Effector memory CD8-positive, alpha-beta T cell (primary cell): ENCODE measurements at regions not wholly inside any gene's neighbourhood (a gene's known extent, or its start where the extent isn't known, plus 50 kb on each side); places are given as distances from the start of the nearest gene placed in this dataset.

Source experiments
- ATAC-seq: fragments of 150-1000 bp; cut with Tn5 transposase; replicated peaks from 2 replicates; pipeline ENCODE4 v1.10.0; 2021; ENCODE audit warnings: mild to moderate bottlenecking, moderate library complexity
- DNase-seq, 3 experiments: peaks; one replicate each; pipeline ENCODE4 v3.0.0; 2021
- H3K27ac Mint-ChIP-seq, 2 donors: one replicate each; pipeline ENCODE4 v1.8.0; 2022; ENCODE audit warnings: mild to moderate bottlenecking in 2 of 2, mixed read lengths in 2 of 2, moderate library complexity in 2 of 2
- H3K27me3 Mint-ChIP-seq, 2 donors: one replicate each; pipeline ENCODE4 v1.8.0; 2022; ENCODE audit warnings: mixed read lengths in 2 of 2
- H3K36me3 Mint-ChIP-seq: one replicate; pipeline ENCODE4 v1.8.0; 2022; ENCODE audit warnings: mild to moderate bottlenecking, moderate library complexity, mixed read lengths; ENCODE audit not compliant: insufficient read depth
- H3K4me1 Mint-ChIP-seq, 2 donors: one replicate each; pipeline ENCODE4 v1.8.0; 2022; ENCODE audit warnings: low read depth in 2 of 2, mixed read lengths in 2 of 2
- H3K4me3 Mint-ChIP-seq, 2 donors: one replicate each; pipeline ENCODE4 v1.8.0; 2022; ENCODE audit warnings: mild to moderate bottlenecking in 2 of 2, mixed read lengths in 2 of 2, moderate library complexity in 2 of 2
- H3K9me3 Mint-ChIP-seq, 2 donors: one replicate each; pipeline ENCODE4 v1.8.0; 2022; ENCODE audit warnings: mixed read lengths in 2 of 2

GRCh38 chr20:57934007-57934805, 224.4 kb upstream of the PMEPA1 start:
- no peaks in the 10 kb centered on the region for H3K36me3 Mint-ChIP-seq
- no peak overlapping the region for H3K4me3 Mint-ChIP-seq
- ATAC-seq = no peak
- no peak overlapping the region for H3K27ac Mint-ChIP-seq
- peaks cover 0 to 3% of the 10 kb centered on the region in 2 donors for H3K4me1 Mint-ChIP-seq
- no peak for DNase-seq
- peaks cover 45 to 54% of the 10 kb centered on the region in 2 donors for H3K27me3 Mint-ChIP-seq
- H3K9me3 Mint-ChIP-seq = peaks cover 0 to 5% of the 10 kb centered on the region in 2 donors

GRCh38 chr20:57932227-57932864, 222.5 kb upstream of the PMEPA1 start:
- H3K27ac Mint-ChIP-seq = no peak overlapping the region
- peaks cover 42 to 47% of the 10 kb centered on the region in 2 donors for H3K27me3 Mint-ChIP-seq
- H3K9me3 Mint-ChIP-seq = peaks cover 3 to 10% of the 10 kb centered on the region in 2 donors
- ATAC-seq = no peak
- H3K36me3 Mint-ChIP-seq = no peaks in the 10 kb centered on the region
- H3K4me3 Mint-ChIP-seq = no peak overlapping the region
- no peak for DNase-seq
- H3K4me1 Mint-ChIP-seq = no peaks in the 10 kb centered on the region

GRCh38 chr20:57930351-57930750, 220.5 kb upstream of the PMEPA1 start:
- H3K27me3 Mint-ChIP-seq = peaks cover 29 to 42% of the 10 kb centered on the region in 2 donors
- no peaks in the 10 kb centered on the region for H3K4me1 Mint-ChIP-seq
- DNase-seq = no peak
- no peak overlapping the region for H3K27ac Mint-ChIP-seq
- no peak for ATAC-seq
- peaks cover 2% of the 10 kb centered on the region for H3K36me3 Mint-ChIP-seq
- H3K4me3 Mint-ChIP-seq = no peak overlapping the region
- H3K9me3 Mint-ChIP-seq = peaks cover 7 to 14% of the 10 kb centered on the region in 2 donors

DNA sequence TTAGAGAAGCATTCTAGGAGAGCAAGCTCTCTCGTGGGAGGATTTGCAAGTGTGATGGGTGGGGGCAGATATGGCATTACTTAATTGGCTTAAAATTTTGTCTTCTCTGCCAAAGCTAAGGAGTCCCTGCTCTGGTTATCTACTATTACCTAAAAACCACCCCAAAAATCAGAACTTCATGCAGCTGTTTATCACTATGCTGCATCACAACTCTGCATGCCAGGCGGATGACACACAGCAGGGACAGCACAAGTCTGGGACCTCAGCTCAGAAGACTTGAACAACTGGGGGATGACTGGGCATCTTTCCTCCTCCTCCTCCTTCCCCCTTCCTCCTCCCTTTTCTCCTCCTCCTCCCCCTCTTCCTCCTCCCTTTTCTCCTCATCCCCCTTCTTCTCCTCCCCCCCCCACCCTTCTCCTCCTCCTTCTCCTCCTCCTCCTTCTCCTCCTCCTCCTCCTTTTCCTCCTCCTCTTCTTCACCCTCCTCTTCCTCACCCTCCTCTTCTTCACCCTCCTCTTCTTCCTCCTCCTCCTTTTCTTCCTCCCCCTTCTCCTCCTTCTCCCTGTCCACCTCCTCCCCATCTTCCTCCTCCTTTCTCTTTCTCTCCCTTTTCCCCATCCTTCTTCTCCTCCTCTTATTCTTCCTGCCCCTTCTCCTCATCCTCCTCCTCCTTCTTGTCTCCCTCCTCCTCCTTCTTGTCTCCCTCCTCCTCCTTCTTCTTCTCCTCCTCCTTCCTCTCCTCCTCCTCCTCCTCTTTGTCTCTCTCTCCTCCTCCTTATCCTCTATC, 218.6 kb upstream of the PMEPA1 start:
- ATAC-seq = no peak
- no peak for DNase-seq
- Mint-ChIP-seq H3K27me3 (peaks cover 15 to 43% of the 10 kb centered on the region in 2 donors), H3K4me1 (no peaks in the 10 kb centered on the region), H3K4me3 (no peak overlapping the region), H3K36me3 (peaks cover 2% of the 10 kb centered on the region), H3K9me3 (peaks cover 7 to 16% of the 10 kb centered on the region in 2 donors), H3K27ac (no peak overlapping the region)

DNA sequence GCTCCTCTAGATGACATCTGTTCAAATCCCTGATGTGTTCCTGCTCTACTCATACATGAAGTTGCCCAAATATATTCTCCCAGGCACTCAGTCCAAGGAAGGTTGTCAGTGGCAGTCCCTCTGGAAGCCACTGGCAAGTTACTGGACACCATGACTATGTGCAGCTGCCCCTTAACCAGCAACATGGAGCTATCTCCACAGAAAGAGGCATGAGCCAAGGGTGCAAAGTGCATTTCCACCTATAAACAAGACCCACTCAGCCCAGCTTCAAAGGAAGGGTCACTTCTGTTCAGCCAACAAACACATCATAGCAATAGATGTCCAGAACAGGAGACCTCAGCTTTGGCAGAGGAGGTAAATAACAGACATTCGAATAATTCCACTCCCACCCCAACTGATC, 217.6 kb upstream of the PMEPA1 start:
- DNase-seq (no peak), ATAC-seq (no peak)
- H3K4me3 Mint-ChIP-seq = no peak overlapping the region
- no peaks in the 10 kb centered on the region for H3K4me1 Mint-ChIP-seq
- peaks cover 15 to 47% of the 10 kb centered on the region in 2 donors for H3K27me3 Mint-ChIP-seq
- H3K9me3 Mint-ChIP-seq = peaks cover 7 to 16% of the 10 kb centered on the region in 2 donors
- H3K36me3 Mint-ChIP-seq = peaks cover 2% of the 10 kb centered on the region
- no peak overlapping the region for H3K27ac Mint-ChIP-seq

GRCh38 chr20:57922706-57923105, 212.9 kb upstream of the PMEPA1 start:
- no peaks in the 10 kb centered on the region for H3K4me1 Mint-ChIP-seq
- H3K27me3 Mint-ChIP-seq = peaks cover 9 to 50% of the 10 kb centered on the region in 2 donors
- no peak overlapping the region for H3K4me3 Mint-ChIP-seq
- H3K27ac Mint-ChIP-seq = no peak overlapping the region
- DNase-seq (no peak), ATAC-seq (no peak)
- H3K36me3 Mint-ChIP-seq = peaks cover 2% of the 10 kb centered on the region
- peaks cover 4 to 6% of the 10 kb centered on the region in 2 donors for H3K9me3 Mint-ChIP-seq

DNA sequence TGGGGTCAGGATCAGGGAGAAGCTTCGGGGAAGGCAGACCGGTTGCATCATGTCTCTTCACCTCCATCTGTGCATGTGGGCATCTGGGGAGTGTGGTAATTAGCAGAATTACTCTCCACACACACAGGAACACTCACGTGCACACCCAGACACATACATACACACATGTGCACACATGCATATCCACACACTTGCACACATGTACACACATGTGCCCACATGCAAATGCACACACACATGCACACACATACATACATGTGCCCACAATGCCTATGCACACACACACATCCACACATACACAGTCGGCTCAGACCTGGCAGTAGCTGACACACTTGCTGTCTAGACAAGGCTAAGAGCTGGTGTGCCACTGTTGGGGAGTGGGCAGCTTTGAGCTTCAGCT, 212.3 kb upstream of the PMEPA1 start:
- Mint-ChIP-seq H3K9me3 (peaks cover 4 to 6% of the 10 kb centered on the region in 2 donors), H3K4me1 (no peaks in the 10 kb centered on the region), H3K36me3 (peaks cover 2% of the 10 kb centered on the region), H3K27ac (no peak overlapping the region), H3K4me3 (no peak overlapping the region), H3K27me3 (peaks cover 15 to 45% of the 10 kb centered on the region in 2 donors)
- DNase-seq (no peak), ATAC-seq (no peak)

GRCh38 chr20:57921676-57922075, 211.9 kb upstream of the PMEPA1 start:
- no peak for ATAC-seq
- Mint-ChIP-seq H3K27me3 (peaks cover 15 to 40% of the 10 kb centered on the region in 2 donors), H3K27ac (no peak overlapping the region), H3K4me3 (no peak overlapping the region), H3K36me3 (peaks cover 2% of the 10 kb centered on the region), H3K9me3 (peaks cover 4 to 6% of the 10 kb centered on the region in 2 donors), H3K4me1 (no peaks in the 10 kb centered on the region)
- DNase-seq = no peak

DNA sequence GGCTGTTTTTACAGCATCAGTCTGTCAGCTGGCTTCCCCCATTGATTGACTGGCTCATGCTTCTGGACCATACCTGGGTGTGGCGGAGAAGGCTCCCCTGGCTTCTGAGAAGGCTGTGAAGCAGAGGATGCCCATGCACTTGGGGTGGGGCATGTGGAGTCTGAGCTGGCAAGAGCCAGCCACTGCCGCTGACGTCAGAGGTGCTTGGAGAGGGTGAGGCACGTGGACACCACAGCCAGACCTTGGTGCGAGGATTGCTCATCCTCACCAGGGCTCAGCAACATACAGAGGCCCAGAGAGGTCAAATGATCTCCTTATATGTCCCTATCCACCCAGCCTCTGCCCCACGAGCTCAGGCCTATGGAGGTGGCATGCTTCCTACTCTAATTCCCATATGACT, 211.2 kb upstream of the PMEPA1 start:
- no peak for DNase-seq
- Mint-ChIP-seq H3K4me1 (no peaks in the 10 kb centered on the region), H3K4me3 (no peak overlapping the region), H3K27ac (no peak overlapping the region), H3K36me3 (peaks cover 2% of the 10 kb centered on the region), H3K27me3 (peaks cover 15 to 34% of the 10 kb centered on the region in 2 donors), H3K9me3 (peaks cover 0 to 6% of the 10 kb centered on the region in 2 donors)
- no peak for ATAC-seq

GRCh38 chr20:57919049-57919448, 209.2 kb upstream of the PMEPA1 start:
- Mint-ChIP-seq H3K9me3 (no peaks in the 10 kb centered on the region), H3K27me3 (peaks cover 18 to 36% of the 10 kb centered on the region in 2 donors), H3K4me1 (no peaks in the 10 kb centered on the region), H3K27ac (no peak overlapping the region), H3K4me3 (no peak overlapping the region), H3K36me3 (no peaks in the 10 kb centered on the region)
- no peak for DNase-seq
- ATAC-seq = no peak

DNA sequence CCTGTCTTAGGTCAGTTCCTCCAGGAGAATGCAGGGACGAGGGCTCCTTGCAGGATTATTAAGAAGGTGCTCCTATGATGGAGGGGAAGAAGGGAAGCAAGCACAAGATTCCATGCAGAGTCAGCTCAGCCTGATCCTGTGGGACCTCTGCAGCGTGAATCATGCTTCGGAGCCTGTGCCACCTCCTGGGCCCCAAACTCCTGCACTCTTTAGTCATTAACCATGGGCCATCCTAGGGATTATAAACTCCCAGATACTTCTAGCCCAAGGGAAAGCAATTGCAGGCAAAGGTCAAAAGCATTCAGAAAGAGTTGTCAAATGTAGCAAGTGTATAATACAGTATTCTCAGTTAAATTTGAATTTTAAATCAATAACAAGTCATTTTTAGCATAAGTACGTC, 208.7 kb upstream of the PMEPA1 start:
- H3K4me1 Mint-ChIP-seq = no peaks in the 10 kb centered on the region
- DNase-seq = no peak
- no peak overlapping the region for H3K4me3 Mint-ChIP-seq
- no peaks in the 10 kb centered on the region for H3K36me3 Mint-ChIP-seq
- no peak overlapping the region for H3K27ac Mint-ChIP-seq
- no peak for ATAC-seq
- H3K27me3 Mint-ChIP-seq = peaks cover 21 to 36% of the 10 kb centered on the region in 2 donors
- no peaks in the 10 kb centered on the region for H3K9me3 Mint-ChIP-seq

DNA sequence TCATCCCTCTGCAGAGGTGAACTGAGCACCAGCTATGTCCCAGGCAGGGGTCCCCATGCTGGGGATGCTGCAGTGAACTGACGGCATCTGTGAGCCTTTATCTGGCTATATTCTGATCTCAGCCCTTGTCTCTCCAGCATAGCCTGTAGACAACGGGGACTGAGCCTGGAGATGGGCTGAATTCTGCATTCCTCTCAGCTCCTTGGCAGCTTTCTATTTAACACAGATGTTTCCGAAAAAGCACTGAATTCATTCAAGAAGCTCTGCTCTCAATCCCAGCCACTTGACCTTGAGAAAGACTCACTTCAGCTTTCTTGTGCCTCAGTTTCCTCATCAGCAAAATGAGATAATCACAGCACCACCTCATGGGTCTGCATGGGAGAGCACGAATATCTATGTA, 204.4 kb upstream of the PMEPA1 start:
- no peaks in the 10 kb centered on the region for H3K9me3 Mint-ChIP-seq
- no peak overlapping the region for H3K27ac Mint-ChIP-seq
- ATAC-seq (no peak), DNase-seq (no peak)
- no peaks in the 10 kb centered on the region for H3K4me1 Mint-ChIP-seq
- H3K27me3 Mint-ChIP-seq = peaks cover 47 to 52% of the 10 kb centered on the region in 2 donors
- H3K4me3 Mint-ChIP-seq = no peak overlapping the region
- H3K36me3 Mint-ChIP-seq = no peaks in the 10 kb centered on the region

GRCh38 chr20:57913156-57913930, 203.5 kb upstream of the PMEPA1 start:
- H3K27me3 Mint-ChIP-seq = peaks cover 46 to 55% of the 10 kb centered on the region in 2 donors
- H3K36me3 Mint-ChIP-seq = no peaks in the 10 kb centered on the region
- H3K4me3 Mint-ChIP-seq = no peak overlapping the region
- DNase-seq = no peak
- no peaks in the 10 kb centered on the region for H3K9me3 Mint-ChIP-seq
- no peak for ATAC-seq
- H3K27ac Mint-ChIP-seq = no peak overlapping the region
- H3K4me1 Mint-ChIP-seq = no peaks in the 10 kb centered on the region
